ENCODE measurements at regions not wholly inside any gene's neighbourhood (a gene's known extent, or its start where the extent isn't known, plus 50 kb on each side); places are given as distances from the start of the nearest gene placed in this dataset.

DNA sequence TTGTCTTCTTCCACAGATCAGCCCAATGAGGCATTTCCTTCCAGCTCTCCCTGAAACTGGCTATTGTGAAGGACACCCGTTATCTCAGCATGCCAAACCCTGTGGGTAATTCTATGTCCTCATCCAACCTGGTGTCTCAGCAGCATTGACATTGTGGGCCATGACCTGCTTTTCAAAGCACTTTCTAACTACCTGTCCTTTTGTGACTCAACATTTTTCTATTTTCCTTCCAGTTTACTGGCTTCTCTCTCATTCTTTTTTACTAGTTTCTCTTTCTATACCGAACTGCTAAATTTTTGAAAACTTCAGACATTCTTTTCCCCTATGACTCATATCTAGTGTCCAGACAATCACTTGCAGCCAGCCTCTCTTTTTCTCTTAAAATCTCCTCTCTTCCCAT, 136.4 kb upstream of the HTR2A start:
- BruUV-seq (replicated peaks) = no TSS peak
- ChIA-PET CTCF (ENCODE audit: low intra/inter-chr PET ratio, low total read pairs) (no interaction called here), POLR2A (no interaction called here)
- WGBS (ENCODE audit: low lambda C conversion rate) = 5% methylated on average over 2 of the region's 2 CpGs
- no peak overlapping the region for H3K4me2 ChIP-seq (ENCODE audit: low read depth, low read length)
- no peaks in the 10 kb centered on the region for H3K27me3 ChIP-seq (ENCODE audit: control insufficient read depth in 1 of 2, insufficient read depth in 2 of 2, low read length in 2 of 2)
- in situ Hi-C loops (cut with HindIII; ENCODE audit: extremely low pct_ligation_motif_present, low pct_unique_long_range_greater_than_20kb) = no loop called here
- no peaks in the 10 kb centered on the region for H3K4me1 ChIP-seq (ENCODE audit: insufficient read depth, low read length)
- no peaks in the 10 kb centered on the region for H3K79me2 ChIP-seq (ENCODE audit: insufficient read depth, low read length)
- H2AFZ ChIP-seq (ENCODE audit: low read length) = no peak overlapping the region
- H3K9me3 ChIP-seq (ENCODE audit: low read length) = no peaks in the 10 kb centered on the region
- H3K27ac ChIP-seq (ENCODE audit: extremely low read length, insufficient read depth, low read length) = no peak overlapping the region
- intact Hi-C loops (cut with micrococcal nuclease; ENCODE audit: unreplicated experiment) = no loop called here
- H3K36me3 ChIP-seq (replicated peaks in 1 of 2; ENCODE audit: control insufficient read depth in 1 of 2, insufficient read depth in 2 of 2, low read length in 2 of 2) = no peaks in the 10 kb centered on the region
- TF ChIP-seq, protein P1, sequence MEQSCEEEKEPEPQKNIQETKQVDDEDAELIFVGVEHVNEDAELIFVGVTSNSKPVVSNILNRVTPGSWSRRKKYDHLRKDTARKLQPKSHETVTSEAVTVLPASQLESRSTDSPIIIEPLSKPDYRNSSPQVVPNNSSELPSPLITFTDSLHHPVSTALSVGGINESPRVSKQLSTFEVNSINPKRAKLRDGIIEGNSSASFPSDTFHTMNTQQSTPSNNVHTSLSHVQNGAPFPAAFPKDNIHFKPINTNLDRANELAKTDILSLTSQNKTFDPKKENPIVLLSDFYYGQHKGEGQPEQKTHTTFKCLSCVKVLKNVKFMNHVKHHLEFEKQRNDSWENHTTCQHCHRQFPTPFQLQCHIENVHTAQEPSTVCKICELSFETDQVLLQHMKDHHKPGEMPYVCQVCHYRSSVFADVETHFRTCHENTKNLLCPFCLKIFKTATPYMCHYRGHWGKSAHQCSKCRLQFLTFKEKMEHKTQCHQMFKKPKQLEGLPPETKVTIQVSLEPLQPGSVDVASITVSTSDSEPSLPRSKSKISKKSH (CRISPR knock-in tag; IDR thresholded peaks at IDR 0.05; ENCODE audit: borderline replicate concordance) = no peak
- no peak for TF ChIP-seq TARDBP (CRISPR knock-in tag; IDR thresholded peaks at IDR 0.05)
- TF ChIP-seq, protein P2, sequence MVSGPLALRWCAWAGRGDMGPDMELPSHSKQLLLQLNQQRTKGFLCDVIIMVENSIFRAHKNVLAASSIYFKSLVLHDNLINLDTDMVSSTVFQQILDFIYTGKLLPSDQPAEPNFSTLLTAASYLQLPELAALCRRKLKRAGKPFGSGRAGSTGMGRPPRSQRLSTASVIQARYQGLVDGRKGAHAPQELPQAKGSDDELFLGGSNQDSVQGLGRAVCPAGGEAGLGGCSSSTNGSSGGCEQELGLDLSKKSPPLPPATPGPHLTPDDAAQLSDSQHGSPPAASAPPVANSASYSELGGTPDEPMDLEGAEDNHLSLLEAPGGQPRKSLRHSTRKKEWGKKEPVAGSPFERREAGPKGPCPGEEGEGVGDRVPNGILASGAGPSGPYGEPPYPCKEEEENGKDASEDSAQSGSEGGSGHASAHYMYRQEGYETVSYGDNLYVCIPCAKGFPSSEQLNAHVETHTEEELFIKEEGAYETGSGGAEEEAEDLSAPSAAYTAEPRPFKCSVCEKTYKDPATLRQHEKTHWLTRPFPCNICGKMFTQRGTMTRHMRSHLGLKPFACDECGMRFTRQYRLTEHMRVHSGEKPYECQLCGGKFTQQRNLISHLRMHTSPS (CRISPR knock-in tag; IDR thresholded peaks at IDR 0.05; ENCODE audit: low read depth) = no peak
- TF ChIP-seq, protein P3, sequence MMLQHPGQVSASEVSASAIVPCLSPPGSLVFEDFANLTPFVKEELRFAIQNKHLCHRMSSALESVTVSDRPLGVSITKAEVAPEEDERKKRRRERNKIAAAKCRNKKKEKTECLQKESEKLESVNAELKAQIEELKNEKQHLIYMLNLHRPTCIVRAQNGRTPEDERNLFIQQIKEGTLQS (CRISPR knock-in tag; IDR thresholded peaks at IDR 0.05) = no peak
- no peak for TF ChIP-seq ZNF335 (CRISPR knock-in tag; IDR thresholded peaks at IDR 0.05)
- H3K4me3 ChIP-seq (replicated peaks in 1 of 3; ENCODE audit: insufficient read depth in 1 of 3, low read depth in 2 of 3, low read length in 3 of 3) = no peak overlapping the region
- no peaks in the 10 kb centered on the region for H4K20me1 ChIP-seq (ENCODE audit: insufficient read depth, low read length)
- no peak overlapping the region for H3K9ac ChIP-seq (ENCODE audit: insufficient read depth, low read depth, low read length)
- FAIRE-seq (no peak), DNase-seq (ENCODE audit: low spot score) (no peak), ATAC-seq (no peak)

All from HepG2 (cell line).